Iris pigment epithelial cell (primary cell): ENCODE measurements at regions not wholly inside any gene's neighbourhood (a gene's known extent, or its start where the extent isn't known, plus 50 kb on each side); places are given as distances from the start of the nearest gene placed in this dataset.
A peak's percentile ranks its signal among the peaks of the same experiment; 100 is the strongest.

Source experiments
- DNase-seq: peaks from one replicate; pipeline ENCODE4 v3.0.0-alpha.2; 2011; ENCODE audit warnings: low read depth

DNA sequence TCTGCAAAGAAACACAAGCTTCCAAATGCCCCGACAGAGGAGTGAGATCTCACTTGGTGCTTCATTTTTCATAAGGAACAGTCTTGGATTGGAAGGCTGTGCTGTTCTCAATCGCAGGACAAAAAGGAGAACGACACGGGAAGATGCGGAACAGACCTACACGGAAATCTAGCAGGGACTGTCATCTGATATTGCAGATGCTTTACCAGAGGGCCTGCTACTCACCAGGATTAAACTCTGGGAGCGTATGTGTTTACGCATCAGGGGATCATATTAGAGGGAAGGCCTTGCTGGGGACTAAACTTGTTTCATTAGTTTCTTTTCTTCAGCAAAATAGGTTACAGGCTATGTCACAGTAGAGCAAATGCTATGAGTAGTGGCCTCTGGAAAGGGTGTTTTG is 82.8 kb upstream of the EEPD1 start:
- no peak for DNase-seq

DNA sequence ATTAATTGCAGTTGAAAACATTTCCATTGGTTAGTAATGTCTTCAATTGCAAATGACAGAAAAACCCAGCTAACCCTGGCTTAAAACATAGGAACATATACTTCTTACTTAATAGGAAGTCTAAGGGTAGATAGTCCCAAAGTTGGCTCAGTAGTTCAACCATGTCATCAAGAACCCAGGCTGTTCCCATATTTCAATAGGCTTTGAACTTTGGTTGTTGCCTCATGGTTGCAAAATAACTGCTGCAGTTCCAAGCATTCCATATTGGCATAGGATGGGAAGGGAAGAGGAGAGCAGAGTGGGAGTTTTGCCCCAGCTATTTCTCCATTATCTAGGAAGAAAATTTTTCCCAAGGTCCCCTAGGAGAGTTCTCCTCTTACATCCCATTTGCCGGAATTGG is 81.4 kb upstream of the EEPD1 start:
- DNase-seq, result no peak

DNA sequence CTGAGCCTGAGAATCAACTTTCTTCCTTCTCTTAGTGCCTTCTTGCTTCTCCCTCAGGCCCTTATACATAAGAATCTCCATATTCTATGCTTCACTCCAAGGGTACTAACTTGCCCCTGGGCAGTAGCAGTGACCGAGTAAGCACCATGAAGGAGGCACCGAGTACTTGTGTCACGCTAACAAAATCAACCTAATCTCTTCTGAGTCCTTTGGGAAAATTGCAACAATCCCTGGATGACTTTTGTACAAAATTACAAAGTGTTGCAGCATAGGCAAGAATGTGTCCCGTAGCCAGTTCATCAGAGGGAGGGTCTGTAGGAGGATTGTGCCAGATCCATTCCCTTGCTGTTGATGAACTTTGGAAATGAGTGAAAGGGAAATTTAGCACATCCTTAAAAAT is 80.4 kb upstream of the EEPD1 start:
- DNase-seq, result no peak

DNA sequence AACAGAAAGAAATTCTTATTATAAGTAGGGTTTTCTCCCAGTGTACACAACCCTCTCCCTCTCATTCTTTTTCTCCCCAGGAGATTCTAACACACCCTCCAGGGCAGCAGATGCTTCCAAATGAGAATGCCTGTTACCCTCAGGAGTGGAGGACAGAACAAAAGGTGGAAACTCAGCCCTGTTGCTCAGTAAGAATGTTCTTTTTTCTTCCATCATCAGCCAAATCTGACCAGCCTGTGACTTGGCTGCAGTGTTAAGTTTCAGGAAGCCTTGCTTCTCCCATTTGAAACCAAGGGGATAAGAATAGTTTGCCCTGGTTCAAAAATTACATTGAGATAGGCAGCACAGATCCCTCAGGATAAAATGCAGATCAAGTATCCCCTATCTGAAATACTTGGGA is 77.5 kb upstream of the EEPD1 start:
- no peak for DNase-seq

DNA sequence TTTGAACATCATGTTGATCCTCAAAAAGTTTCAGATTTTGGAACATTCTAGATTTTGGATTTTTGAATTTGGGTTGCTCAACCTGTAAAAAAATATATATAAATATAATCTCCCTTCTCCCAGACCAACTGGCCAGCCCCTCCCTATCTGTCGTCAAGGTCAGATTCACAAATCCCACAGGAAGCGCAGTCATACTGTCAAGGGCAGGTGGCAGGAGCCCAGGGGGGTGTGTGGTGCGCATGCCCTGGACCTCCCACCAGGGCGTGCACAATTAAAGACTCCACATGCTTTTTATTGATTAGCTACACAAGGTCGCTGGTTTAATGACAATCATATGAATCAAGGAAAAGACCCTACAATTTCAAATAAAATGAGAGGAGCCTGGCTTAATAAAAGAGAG is 77.0 kb upstream of the EEPD1 start:
- DNase-seq, result no peak

DNA sequence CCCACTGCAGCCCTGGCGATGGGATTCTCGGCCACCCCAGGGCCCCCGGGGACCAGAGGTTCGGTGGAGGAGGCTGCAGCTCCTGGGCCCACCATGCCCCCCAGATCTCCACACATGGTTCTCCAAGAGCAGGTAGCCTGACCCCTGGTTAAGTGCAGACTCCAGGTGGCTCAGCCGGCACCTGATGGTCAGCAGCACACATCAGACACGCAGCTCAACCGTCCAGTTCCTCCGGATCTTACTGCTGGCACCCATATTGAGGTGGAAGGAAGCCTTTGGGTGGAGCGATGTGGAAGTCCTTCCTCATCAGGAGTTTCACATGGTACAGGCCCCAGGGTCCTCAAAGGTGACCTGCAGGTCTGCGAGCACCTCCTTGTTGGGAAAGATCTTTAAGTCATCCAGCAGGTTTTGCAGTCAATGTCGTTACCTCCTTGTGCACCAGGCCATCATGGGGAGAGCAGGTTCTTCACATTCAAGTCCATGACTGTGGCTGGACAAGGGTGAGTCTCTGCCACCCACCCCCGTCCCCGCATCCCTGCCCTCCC is 74.2 kb upstream of the EEPD1 start:
- DNase-seq, result no peak

DNA sequence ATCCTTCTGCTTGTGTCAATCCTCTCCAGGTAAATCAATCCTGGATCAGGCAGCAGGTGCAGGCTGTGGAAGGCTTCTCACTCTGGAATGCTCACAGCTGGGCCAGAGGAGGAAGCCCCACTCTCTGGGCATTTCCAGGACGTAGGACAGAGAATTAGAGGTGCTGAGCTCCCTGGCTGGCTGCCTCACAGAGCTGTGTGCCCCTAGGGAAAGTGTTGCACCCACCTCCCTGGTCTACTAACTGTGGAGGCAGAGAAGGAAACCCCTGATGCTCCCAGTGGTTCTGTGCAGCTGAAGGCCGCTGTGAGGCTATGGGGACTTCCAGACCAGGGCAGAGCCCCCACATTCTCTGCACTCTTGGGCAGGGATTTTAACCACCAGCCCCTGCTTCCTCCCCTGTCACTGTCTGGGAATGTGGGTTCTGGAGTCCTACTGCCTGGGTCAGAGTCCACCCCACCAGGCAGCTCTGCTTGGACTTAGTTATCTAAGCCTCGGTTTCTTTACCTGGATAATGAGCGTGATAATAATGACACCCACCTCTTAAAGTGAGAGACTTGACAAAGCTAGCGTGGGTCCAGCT is 73.5 kb upstream of the EEPD1 start:
- DNase-seq, result peak; percentile 40

DNA sequence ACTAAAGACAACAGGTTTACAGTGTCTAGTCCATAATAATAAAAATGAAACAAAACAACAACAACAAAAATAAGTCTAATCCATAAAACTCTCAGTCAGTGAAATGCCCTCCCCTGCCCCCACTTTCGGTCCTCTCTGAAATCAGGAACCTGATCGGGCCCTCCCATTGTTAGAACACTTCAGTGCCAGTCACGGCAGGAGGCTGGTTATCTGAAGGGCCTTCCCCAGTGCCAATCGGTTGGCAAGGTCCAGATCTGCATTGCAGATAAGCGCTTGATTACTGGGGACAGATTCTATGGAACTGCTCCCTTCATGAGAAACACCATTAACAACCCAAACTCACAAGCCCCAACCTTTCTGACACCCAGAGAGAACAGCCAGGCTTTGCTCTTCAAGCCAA is 72.2 kb upstream of the EEPD1 start:
- DNase-seq, result no peak

DNA sequence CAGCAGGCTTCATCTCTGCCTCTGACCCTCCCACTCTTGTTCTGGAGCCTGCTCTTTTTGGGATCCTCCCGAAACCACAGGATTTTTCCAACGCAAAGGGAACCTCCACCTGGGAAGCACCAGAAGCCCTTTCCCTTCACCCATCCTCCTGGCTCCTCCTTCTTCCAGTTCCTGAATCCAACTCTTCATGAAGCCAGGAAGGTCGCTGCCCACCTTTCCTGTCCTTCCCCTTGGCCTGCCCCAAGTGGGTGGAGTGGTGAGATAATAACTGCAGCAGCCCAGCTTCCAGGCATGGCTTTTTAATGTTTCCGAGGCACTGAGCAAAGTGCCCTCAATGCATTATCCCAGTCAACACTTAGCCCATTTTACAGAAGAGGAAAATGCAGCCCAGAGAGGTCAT is 70.8 kb upstream of the EEPD1 start:
- DNase-seq, result no peak

DNA sequence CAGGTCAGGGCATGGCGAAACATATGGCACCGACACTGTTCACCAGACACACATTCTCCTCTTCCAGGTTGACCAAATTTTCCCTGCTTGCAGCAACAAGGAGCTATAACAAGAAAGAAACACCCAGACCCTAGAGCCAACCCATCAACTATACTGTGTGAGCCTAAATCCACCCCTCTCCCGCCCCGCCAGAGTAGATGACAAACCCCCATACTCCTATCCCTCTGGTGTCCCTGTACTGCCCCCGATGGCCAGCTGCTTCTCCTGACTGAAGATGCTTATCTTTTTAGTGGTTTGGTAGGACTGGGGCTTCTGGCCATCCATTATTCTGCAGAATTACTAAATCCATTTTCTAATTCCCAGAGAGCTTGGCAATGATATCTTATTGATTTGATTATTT is 70.1 kb upstream of the EEPD1 start:
- DNase-seq, result no peak

DNA sequence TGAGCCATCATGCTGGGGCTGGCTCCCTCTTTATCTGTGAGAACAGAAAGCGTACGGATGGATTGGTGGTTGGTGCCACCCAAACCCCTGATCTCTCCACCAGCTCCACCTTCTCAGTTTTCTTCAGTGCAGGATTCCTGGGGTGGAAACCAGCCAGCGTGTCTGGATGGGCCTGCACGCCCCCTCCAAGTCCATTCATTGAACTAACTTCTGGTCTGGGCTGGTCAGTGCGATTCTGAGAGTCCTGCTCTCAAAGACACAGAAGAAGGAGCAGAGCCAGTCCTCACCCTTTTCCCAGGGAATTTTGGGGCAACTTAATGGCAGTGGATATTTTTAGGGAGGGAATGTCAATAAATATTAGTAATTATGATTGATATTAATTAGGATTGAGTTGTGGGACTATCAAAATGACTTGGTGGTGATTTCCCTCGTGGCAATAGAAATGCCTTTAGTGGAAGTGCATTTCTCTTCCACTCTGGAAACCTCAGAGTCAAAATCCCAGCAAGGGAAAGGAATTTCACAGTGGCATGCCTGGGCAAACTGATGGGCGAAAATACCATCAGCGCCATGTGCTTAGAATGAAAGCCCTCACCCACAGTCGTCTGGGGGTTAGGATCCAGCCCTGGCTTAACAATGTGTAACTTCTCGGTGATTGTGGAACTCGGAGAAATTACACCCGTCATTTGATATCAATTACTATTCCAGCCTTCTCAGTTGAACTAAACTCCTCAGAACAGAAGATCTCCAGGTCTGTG is 69.3 kb upstream of the EEPD1 start:
- DNase-seq, result no peak

DNA sequence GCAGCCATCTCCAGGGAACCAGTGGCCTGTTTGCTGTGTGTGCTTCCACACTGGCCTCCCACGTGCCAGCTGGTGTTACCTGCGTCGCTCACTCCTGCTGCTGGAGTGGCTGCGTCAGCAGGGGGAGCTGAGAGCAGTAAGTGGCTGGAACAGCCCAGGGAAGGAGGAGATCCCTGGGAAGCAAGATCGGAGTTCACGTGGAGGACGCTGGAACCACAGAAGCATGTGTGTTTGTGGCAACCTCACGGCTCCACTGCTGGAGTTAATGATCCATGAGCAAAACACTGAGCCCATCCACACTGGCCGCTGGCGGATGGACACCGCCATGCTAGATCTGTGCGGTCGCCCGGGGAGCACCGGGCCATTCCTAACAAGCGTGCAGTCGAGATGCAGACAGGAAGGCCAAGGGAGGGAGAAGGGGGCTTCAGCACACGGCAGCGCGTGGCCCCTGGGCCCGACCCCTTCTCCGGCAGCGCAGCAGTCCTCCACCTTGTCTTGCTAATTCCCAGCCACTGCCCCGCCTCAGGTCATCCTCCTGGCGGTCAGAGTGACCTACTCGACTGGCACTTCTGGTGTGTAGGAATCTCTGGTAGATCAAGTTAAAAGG is 68.5 kb upstream of the EEPD1 start:
- DNase-seq, result peak; percentile 53

DNA sequence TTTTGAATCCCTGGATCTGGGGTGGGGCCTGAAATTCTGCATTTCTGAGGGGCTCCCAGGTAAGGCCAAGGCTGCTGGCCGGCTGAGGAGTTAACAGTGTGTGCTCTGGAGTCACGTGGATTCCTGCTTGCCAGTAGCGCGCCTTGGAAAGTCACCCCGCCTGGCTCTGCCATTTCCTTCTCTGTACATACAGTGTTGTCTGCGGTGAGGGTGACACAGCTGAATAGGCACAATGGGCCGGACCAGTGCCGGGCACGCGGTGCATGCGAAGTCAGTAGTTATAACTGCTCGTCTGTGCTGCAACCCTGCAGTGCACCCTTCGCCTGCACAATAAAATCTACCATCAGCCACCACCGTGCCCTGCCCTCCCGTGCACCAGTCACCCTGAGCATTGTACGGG is 68.0 kb upstream of the EEPD1 start:
- DNase-seq, result no peak

DNA sequence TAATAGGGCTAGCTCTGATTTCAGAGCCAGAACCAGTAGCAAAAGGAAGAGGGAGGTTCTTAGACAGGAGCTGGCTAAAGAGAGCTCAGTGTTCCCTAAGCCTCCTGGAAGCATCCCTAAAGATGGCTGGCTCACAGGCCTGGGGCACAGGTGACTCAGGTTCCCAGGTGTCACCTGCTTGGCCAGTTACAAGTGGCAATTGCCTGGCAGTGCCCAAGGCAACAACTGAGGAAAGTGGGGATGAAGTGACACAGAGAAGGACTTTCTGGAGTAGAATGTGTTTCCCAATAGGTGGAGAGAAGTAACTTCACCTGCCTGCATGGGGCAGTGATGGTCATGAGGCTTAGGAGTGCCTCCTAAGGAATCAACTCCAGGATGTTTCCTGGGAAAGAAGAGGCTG is 66.5 kb upstream of the EEPD1 start:
- no peak for DNase-seq

DNA sequence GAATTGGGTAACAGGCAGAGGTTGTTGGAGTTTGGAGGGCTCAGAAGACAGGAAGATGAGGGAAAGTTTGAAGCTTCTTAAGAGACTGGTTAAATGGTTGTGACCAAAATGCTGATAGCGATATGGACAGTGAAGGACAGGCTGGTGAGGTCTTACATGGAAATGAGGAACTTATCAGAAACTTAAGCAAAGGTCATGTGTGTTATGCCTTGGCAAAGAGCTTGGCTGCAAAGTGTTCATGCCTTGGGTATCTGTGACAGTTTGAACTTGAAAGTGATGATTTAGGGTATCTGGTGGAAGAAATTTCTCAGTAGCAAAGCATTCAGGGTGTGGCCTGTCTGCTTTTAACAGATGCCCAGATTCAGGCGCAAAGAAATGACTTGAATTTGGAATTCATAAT is 64.5 kb upstream of the EEPD1 start:
- DNase-seq, result no peak

DNA sequence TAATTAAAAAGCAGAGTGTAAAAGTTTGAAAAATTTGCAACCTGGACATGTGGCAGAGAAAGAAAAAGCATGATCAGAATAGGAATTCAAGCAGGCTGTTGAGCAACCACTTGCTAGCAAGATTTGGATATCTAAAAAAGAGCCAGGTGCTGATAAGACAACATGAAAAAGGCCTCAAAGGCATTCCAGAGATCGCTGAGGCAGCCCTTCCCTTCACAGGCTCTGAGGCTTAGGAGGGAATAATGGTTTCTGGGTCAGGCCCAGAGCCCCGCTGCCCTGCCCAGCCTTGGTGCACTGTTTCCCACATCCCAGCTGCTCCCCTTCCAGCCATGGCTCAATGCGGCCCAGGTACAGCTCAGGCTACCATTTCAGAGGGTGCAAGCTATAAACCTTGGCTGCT is 64.1 kb upstream of the EEPD1 start:
- DNase-seq, result no peak

DNA sequence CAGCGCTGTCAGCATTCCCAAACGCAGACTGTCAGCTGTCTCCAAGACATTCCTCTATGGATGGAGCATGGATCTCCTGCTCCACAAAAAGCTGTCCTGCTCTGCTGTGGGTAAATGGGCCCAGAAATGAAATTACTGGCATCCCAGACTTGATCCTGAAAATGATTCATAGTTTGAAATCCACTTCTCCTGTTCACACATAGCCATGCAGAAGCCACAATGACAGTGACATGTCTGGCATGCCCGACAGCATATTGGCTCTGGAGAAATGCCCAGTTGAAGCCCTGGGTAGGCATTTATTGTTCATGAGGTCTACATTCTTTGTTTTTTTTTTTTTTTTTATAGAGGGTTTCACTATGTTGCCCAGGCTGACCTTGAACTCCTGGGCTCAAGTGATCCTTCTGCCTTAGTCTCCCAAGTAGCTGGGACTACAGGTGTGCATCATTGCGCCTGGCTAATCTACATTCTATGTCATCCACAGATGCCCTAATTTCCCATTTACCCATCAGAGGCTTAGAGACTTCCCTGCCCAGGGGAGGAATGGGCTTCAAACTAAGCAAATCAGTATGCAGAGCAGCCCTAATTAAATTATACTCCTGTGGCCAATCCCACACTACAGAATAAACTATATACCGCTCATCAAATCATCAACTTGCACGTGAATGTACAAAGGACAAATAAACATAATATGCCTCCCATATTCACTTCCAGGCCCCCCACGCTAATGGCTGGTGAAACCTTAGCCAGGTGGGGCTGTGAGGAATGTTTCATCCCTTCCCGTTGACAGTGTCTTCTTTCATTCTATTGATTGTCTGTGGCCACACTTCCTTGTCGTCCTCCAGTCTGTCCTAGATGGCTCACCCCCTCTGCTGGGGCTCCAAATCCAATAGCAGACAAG is 61.8 kb upstream of the EEPD1 start:
- no peak for DNase-seq

DNA sequence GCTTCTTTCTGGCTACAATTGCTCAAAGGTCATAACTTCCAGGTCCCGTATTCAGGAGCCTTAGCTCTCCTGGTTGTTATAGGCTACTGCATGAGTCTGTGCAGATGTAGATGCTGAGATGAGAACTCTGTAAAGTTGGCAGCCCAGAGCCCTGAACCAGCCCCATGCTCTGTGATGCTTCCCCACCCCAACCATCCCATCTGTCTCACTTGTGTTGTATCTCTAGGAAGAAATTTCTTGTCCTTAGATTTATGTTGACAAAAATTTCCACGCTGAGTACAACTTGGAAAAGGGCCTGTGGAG is 61.2 kb upstream of the EEPD1 start:
- DNase-seq, result no peak

DNA sequence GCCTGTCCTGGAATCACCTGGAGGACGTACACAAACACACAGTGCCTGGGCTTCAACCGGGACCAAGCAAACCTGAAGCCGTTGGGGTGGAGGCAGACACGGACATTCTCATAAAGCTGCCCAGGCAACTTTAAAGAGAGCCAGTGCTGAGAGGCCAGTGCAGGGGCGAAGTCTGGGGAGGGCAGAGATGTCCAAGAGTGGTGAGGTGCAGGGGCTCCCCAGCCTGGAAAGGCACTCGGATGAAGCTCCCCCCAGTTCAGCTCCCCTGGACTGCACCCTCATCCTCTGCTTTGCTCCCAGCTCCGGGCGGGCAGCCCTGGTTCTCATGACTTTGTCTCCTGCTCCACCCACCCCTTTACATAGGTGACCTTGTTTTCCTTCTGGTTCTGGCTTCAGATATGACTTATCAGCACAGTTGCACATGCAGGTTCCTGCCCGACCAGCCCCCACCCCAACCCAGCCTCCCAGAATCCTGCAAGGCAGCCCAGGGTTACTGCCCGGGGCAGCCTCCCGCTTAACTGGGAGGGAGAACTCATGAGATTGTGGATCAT is 60.8 kb upstream of the EEPD1 start:
- no peak for DNase-seq

DNA sequence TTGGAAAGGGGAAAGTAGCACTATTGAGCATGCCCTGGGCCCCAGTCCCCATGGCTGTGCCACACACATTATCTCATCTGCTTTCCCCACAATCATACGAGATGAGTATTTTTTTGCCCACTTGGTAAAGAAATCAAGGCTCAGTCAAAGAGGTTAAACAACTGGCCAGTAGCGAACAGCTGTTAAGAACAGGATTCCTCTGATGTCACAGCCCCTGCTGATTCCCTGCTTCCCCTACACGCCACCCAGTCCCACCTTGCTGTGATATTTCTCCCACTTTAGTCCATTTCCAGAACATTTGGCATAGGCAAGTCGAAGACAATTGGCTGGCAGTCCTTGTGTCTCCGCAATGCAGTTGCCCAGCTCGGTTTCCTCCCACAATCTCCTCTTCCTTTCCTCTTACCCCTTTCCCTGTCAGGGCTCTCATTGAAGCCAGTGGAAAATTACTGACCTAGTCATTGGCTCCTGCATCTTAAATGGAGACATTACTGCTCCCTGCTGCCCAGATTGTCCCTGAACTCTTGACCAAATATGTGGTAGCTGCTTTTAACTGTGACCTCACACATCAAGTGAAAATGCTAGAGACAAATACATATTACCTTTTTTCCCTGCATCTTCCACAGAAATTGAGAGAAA is 56.5 kb upstream of the EEPD1 start:
- DNase-seq, result no peak

DNA sequence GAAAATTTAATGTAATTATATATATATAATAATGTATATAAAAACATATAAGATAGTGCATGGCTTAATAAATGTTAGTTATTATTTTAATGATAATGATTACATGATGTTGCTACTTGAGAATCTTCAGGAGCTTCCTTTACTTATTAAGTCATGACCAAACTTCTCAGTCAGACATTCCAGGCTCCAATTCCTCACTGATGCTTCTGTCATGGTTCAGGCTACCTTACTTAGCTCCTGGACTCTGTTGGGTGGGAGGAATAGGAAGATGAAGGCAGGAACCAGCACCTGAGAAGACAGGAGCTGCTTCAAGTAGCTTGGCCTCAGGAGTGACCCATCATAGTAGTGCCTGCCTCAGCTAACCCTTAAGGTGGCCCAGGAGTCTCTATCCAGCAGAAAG is 55.0 kb upstream of the EEPD1 start:
- DNase-seq, result no peak

DNA sequence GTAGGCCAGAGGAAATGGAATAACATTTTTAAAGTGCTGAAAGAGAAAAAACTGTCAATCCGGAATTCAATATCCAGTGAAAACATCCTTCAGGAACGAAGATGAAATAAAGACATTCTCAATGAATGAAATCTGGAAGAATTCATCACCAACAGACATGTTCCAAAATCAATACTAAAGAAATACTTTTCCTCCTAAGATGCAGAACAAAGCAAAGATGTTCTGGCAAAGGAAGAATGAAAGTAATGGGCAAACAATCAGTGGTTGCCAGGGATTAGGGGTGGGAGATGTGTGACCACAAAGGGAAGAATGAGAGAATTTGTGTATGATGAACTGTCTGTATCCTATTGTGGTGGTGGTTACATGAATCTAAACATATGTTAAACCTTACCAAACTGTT is 52.8 kb upstream of the EEPD1 start:
- DNase-seq, result peak; percentile 19
